22Rv1 (cell line): ENCODE measurements at regions not wholly inside any gene's neighbourhood (a gene's known extent, or its start where the extent isn't known, plus 50 kb on each side); places are given as distances from the start of the nearest gene placed in this dataset.

Source experiments
- H3K27ac ChIP-seq: fragments of 450-650 bp; 2 replicates; pipeline ENCODE4 v1.5.1; 2017
- CTCF ChIP-seq: fragments of 450-650 bp; IDR thresholded peaks from 2 replicates; pipeline ENCODE4 v1.5.1; 2017; ENCODE audit warnings: mild to moderate bottlenecking
- ZFX ChIP-seq: fragments of 450-650 bp; IDR thresholded peaks from 2 replicates; pipeline ENCODE4 v1.6.1; 2017; ENCODE audit warnings: antibody characterized with exemption, borderline replicate concordance

GRCh38 chr7:33823913-33824312 is 81.4 kb upstream of the BMPER start:
- no peak overlapping the region for H3K27ac ChIP-seq
- TF ChIP-seq ZFX: no peak
- no peak for TF ChIP-seq CTCF

- TF ChIP-seq CTCF (no peak), ZFX (no peak)
Observed at GRCh38 chr7:33824911-33825459, 80.4 kb upstream of the BMPER start.

GRCh38 chr7:33825644-33826043 is 79.7 kb upstream of the BMPER start:
- TF ChIP-seq ZFX (no peak), CTCF (no peak)
- H3K27ac ChIP-seq: no peak overlapping the region

More at GRCh38 chr7:33824911-33825459, 80.4 kb upstream of the BMPER start:
- H3K27ac ChIP-seq: no peak overlapping the region

GRCh38 chr7:33829536-33829935 is 75.8 kb upstream of the BMPER start:
- TF ChIP-seq ZFX: no peak
- TF ChIP-seq CTCF: no peak
- H3K27ac ChIP-seq: no peak overlapping the region

- no peak overlapping the region for H3K27ac ChIP-seq
- TF ChIP-seq CTCF (no peak), ZFX (no peak)
Observed at GRCh38 chr7:33831389-33832141, 73.8 kb upstream of the BMPER start.

GRCh38 chr7:33832271-33832721 is 73.0 kb upstream of the BMPER start:
- no peak overlapping the region for H3K27ac ChIP-seq
- TF ChIP-seq CTCF: no peak
- no peak for TF ChIP-seq ZFX

- H3K27ac ChIP-seq: no peak overlapping the region
Observed at GRCh38 chr7:33836797-33837355, 68.5 kb upstream of the BMPER start.

More at GRCh38 chr7:33836797-33837355, 68.5 kb upstream of the BMPER start:
- TF ChIP-seq CTCF (peak; percentile 94), ZFX (no peak)
